SW480 (cell line): ENCODE measurements at regions not wholly inside any gene's neighbourhood (a gene's known extent, or its start where the extent isn't known, plus 50 kb on each side); places are given as distances from the start of the nearest gene placed in this dataset.

Experiments
- DNase-seq: peaks from one replicate; pipeline ENCODE4 v3.0.0-alpha.2; 2016; ENCODE audit warnings: low spot score

GRCh38 chr4:15340332-15340731 is 87.5 kb upstream of the C1QTNF7 start:
- no peak for DNase-seq

- DNase-seq: no peak
These were observed 86.7 kb upstream of the C1QTNF7 start for GRCh38 chr4:15340902-15341732.

- DNase-seq: no peak
These were observed 86.0 kb upstream of the C1QTNF7 start for GRCh38 chr4:15341733-15342300.

- DNase-seq: no peak
These were observed 84.8 kb upstream of the C1QTNF7 start for GRCh38 chr4:15343000-15343399.

GRCh38 chr4:15343581-15343980 is 84.3 kb upstream of the C1QTNF7 start:
- no peak for DNase-seq

GRCh38 chr4:15344041-15344440 is 83.8 kb upstream of the C1QTNF7 start:
- no peak for DNase-seq

GRCh38 chr4:15345134-15345533 is 82.7 kb upstream of the C1QTNF7 start:
- DNase-seq: no peak

GRCh38 chr4:15348236-15348635 is 79.6 kb upstream of the C1QTNF7 start:
- DNase-seq: no peak

- no peak for DNase-seq
These were observed 79.1 kb upstream of the C1QTNF7 start for GRCh38 chr4:15348695-15349094.

GRCh38 chr4:15349531-15349935 is 78.3 kb upstream of the C1QTNF7 start:
- no peak for DNase-seq

GRCh38 chr4:15349965-15350364 is 77.9 kb upstream of the C1QTNF7 start:
- no peak for DNase-seq

GRCh38 chr4:15352524-15352923 is 75.3 kb upstream of the C1QTNF7 start:
- DNase-seq: no peak

- no peak for DNase-seq
These were observed 74.6 kb upstream of the C1QTNF7 start for GRCh38 chr4:15353207-15353606.

- no peak for DNase-seq
These were observed 73.2 kb upstream of the C1QTNF7 start for GRCh38 chr4:15354371-15355297.

GRCh38 chr4:15361529-15361928 is 66.3 kb upstream of the C1QTNF7 start:
- DNase-seq: no peak

- no peak for DNase-seq
These were observed 65.3 kb upstream of the C1QTNF7 start for GRCh38 chr4:15362541-15362940.

- DNase-seq: no peak
These were observed 63.6 kb upstream of the C1QTNF7 start for GRCh38 chr4:15364183-15364582.

GRCh38 chr4:15365641-15366040 is 62.2 kb upstream of the C1QTNF7 start:
- DNase-seq: no peak

- no peak for DNase-seq
These were observed 61.1 kb upstream of the C1QTNF7 start for GRCh38 chr4:15366721-15367120.

- DNase-seq: no peak
These were observed 59.0 kb upstream of the C1QTNF7 start for GRCh38 chr4:15368856-15369255.

- no peak for DNase-seq
These were observed 57.5 kb upstream of the C1QTNF7 start for GRCh38 chr4:15370296-15370695.

GRCh38 chr4:15373363-15373762 is 54.5 kb upstream of the C1QTNF7 start:
- DNase-seq: no peak

- no peak for DNase-seq
These were observed 53.2 kb upstream of the C1QTNF7 start for GRCh38 chr4:15374656-15375055.
